ENCODE measurements at regions not wholly inside any gene's neighbourhood (a gene's known extent, or its start where the extent isn't known, plus 50 kb on each side); places are given as distances from the start of the nearest gene placed in this dataset.
A peak's percentile ranks its signal among the peaks of the same experiment; 100 is the strongest.

- TF ChIP-seq BACH2 (CRISPR knock-in tag; IDR thresholded peaks at IDR 0.05; ENCODE audit: borderline replicate concordance), result no peak
- TF ChIP-seq GLIS3 (CRISPR knock-in tag; IDR thresholded peaks at IDR 0.05), result no peak
- TF ChIP-seq TCF4 (CRISPR knock-in tag; IDR thresholded peaks at IDR 0.05; ENCODE audit: borderline replicate concordance), result 0 out of 2 replicates have a peak, but pooled peaks have one; percentile 24
- peak; percentile 51; the same call in 2 of the 3 replicates for ATAC-seq
Measured at GRCh38 chr5:93899026-93899600, 157.7 kb upstream of the POU5F2 start.

- TF ChIP-seq PATZ1 (CRISPR knock-in tag; IDR thresholded peaks at IDR 0.05; ENCODE audit: borderline replicate concordance), result no peak
- TF ChIP-seq ZC3H10 (CRISPR knock-in tag; IDR thresholded peaks at IDR 0.05), result no peak
- no peak for TF ChIP-seq RARB (CRISPR knock-in tag; IDR thresholded peaks at IDR 0.05)
- no peak for TF ChIP-seq ZNF70 (CRISPR knock-in tag; IDR thresholded peaks at IDR 0.05)
- no peak for TF ChIP-seq ESRRG (CRISPR knock-in tag; IDR thresholded peaks at IDR 0.05)
- no peak for TF ChIP-seq CSDC2 (CRISPR knock-in tag; IDR thresholded peaks at IDR 0.05)
- TF ChIP-seq ZFP3 (CRISPR knock-in tag; IDR thresholded peaks at IDR 0.05), result no peak
- no peak for TF ChIP-seq ZNF565 (CRISPR knock-in tag; conservative IDR thresholded peaks at IDR 0.05; ENCODE audit: low read depth)
- no peak for TF ChIP-seq ISL1 (CRISPR knock-in tag; IDR thresholded peaks at IDR 0.05)
- no peak for TF ChIP-seq BACH2 (CRISPR knock-in tag; IDR thresholded peaks at IDR 0.05; ENCODE audit: borderline replicate concordance)
- TF ChIP-seq TCF4 (CRISPR knock-in tag; IDR thresholded peaks at IDR 0.05; ENCODE audit: borderline replicate concordance), result no peak
- no peak for TF ChIP-seq TSHZ2 (CRISPR knock-in tag; IDR thresholded peaks at IDR 0.05)
- TF ChIP-seq CREB5 (CRISPR knock-in tag; IDR thresholded peaks at IDR 0.05; ENCODE audit: low read depth), result no peak
- no peak for TF ChIP-seq CSRNP3 (CRISPR knock-in tag; IDR thresholded peaks at IDR 0.05)
- TF ChIP-seq TOX (CRISPR knock-in tag; IDR thresholded peaks at IDR 0.05; ENCODE audit: borderline replicate concordance), result no peak
- ATAC-seq, result peak; percentile 60
Measured at GRCh38 chr5:93894601-93895354, 153.4 kb upstream of the POU5F2 start.

- TF ChIP-seq GLIS3 (CRISPR knock-in tag; IDR thresholded peaks at IDR 0.05), result no peak
- no peak for TF ChIP-seq ZNF70 (CRISPR knock-in tag; IDR thresholded peaks at IDR 0.05)
- TF ChIP-seq ZNF8 (CRISPR knock-in tag; IDR thresholded peaks at IDR 0.05), result no peak
- TF ChIP-seq ZNF565 (CRISPR knock-in tag; conservative IDR thresholded peaks at IDR 0.05; ENCODE audit: low read depth), result no peak
- TF ChIP-seq ISL1 (CRISPR knock-in tag; IDR thresholded peaks at IDR 0.05), result no peak
- no peak for TF ChIP-seq TSHZ2 (CRISPR knock-in tag; IDR thresholded peaks at IDR 0.05)
- TF ChIP-seq PPARA (CRISPR knock-in tag; IDR thresholded peaks at IDR 0.05; ENCODE audit: borderline replicate concordance), result no peak
- TF ChIP-seq ESRRG (CRISPR knock-in tag; IDR thresholded peaks at IDR 0.05), result no peak
- no peak for TF ChIP-seq SNAI2 (CRISPR knock-in tag; IDR thresholded peaks at IDR 0.05)
- ATAC-seq, result no peak
Measured at GRCh38 chr5:93893075-93893474, 151.7 kb upstream of the POU5F2 start.
